ENCODE measurements at regions not wholly inside any gene's neighbourhood (a gene's known extent, or its start where the extent isn't known, plus 50 kb on each side); places are given as distances from the start of the nearest gene placed in this dataset.

DNA sequence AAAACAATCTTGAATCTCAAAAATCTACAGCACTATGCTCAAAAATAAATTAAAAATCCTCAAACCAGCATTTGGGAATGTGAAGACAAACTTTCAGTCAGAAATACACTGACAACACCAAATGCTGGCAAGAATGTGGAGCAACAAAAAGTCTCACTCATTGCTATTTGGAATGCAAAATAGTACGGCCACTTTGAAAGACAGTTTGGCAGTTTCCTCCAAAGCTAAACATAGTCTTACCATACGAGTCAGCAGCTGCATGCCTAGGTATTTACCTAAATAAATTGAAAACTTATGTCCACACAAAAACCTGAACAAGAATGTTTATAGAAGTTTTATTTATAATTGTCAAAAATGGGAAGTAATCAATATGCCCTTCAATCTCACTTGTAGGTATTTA, 904.2 kb upstream of the LRRC4C start:
- intact Hi-C loops (cut with DNase I; ENCODE audit: low total_unique reads): no loop called here
- TF ChIP-seq POLR2AphosphoS5 (IDR thresholded peaks at IDR 0.05) (no peak), EP300 (IDR thresholded peaks at IDR 0.05) (no peak), POLR2A (IDR thresholded peaks at IDR 0.05) (no peak)
- TF ChIP-seq, protein P1, sequence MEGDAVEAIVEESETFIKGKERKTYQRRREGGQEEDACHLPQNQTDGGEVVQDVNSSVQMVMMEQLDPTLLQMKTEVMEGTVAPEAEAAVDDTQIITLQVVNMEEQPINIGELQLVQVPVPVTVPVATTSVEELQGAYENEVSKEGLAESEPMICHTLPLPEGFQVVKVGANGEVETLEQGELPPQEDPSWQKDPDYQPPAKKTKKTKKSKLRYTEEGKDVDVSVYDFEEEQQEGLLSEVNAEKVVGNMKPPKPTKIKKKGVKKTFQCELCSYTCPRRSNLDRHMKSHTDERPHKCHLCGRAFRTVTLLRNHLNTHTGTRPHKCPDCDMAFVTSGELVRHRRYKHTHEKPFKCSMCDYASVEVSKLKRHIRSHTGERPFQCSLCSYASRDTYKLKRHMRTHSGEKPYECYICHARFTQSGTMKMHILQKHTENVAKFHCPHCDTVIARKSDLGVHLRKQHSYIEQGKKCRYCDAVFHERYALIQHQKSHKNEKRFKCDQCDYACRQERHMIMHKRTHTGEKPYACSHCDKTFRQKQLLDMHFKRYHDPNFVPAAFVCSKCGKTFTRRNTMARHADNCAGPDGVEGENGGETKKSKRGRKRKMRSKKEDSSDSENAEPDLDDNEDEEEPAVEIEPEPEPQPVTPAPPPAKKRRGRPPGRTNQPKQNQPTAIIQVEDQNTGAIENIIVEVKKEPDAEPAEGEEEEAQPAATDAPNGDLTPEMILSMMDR (IDR thresholded peaks at IDR 0.05): no peak
- 24 to 48% (median 35%) methylated on average over 2 of the region's 2 CpGs for WGBS, 5 donors

DNA sequence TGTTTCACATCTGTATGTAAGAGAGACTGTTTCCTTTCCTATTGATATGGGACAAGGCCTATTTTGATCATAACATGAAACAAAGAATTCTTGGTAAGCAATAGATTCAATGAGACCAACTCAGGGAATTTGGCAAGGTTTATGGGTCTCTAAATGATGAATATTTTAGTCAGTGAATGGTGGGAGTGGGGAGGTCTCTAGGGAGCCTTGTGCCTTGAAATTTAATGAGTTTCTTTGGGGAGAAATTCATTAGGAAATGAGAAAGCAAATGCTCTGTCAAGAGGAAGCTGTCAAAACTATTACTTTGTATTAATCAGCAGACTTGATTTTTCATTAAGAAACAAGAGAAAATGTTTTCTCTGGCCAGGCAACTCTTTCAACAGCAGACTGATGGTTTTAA, 921.7 kb upstream of the API5 start:
- no peaks in the 10 kb centered on the region for H3K9me3 ChIP-seq
- no peak overlapping the region for H3K4me3 ChIP-seq
- H3K27ac ChIP-seq: no peak overlapping the region
- DNase-seq: no peak
- intact Hi-C loops (cut with DNase I; ENCODE audit: low total_unique reads): no loop called here
- H3K27me3 ChIP-seq: no peaks in the 10 kb centered on the region
- TF ChIP-seq EP300 (IDR thresholded peaks at IDR 0.05) (no peak), POLR2AphosphoS5 (IDR thresholded peaks at IDR 0.05) (no peak), POLR2A (IDR thresholded peaks at IDR 0.05) (no peak)
- TF ChIP-seq, protein P1 (IDR thresholded peaks at IDR 0.05): no peak
- H3K4me1 ChIP-seq: peaks cover 0 to 10% (median 2%) of the 10 kb centered on the region in 4 donors
- no peaks in the 10 kb centered on the region for H3K36me3 ChIP-seq

More for the DNA sequence above, 904.2 kb upstream of the LRRC4C start:
- H3K9me3 ChIP-seq: no peaks in the 10 kb centered on the region
- DNase-seq: no peak
- no peaks in the 10 kb centered on the region for H3K36me3 ChIP-seq
- H3K4me3 ChIP-seq: no peak overlapping the region
- no peaks in the 10 kb centered on the region for H3K4me1 ChIP-seq
- H3K27me3 ChIP-seq: no peaks in the 10 kb centered on the region
- no peak overlapping the region for H3K27ac ChIP-seq

GRCh38 chr11:42397483-42397882, 914.3 kb upstream of the API5 start:
- intact Hi-C loops (cut with DNase I; ENCODE audit: low total_unique reads): no loop called here
- TF ChIP-seq POLR2A (IDR thresholded peaks at IDR 0.05) (no peak), EP300 (IDR thresholded peaks at IDR 0.05) (no peak), POLR2AphosphoS5 (IDR thresholded peaks at IDR 0.05) (no peak)
- TF ChIP-seq, protein P1 (IDR thresholded peaks at IDR 0.05): no peak
- H3K36me3 ChIP-seq: no peaks in the 10 kb centered on the region

GRCh38 chr11:42407341-42407740, 904.5 kb upstream of the API5 start:
- Histone ChIP-seq H3K4me1 (no peaks in the 10 kb centered on the region), H3K27ac (no peak overlapping the region), H3K27me3 (no peaks in the 10 kb centered on the region), H3K36me3 (no peaks in the 10 kb centered on the region), H3K9me3 (no peaks in the 10 kb centered on the region), H3K4me3 (no peak overlapping the region)
- DNase-seq: peak; percentile 28 to 81
- TF ChIP-seq POLR2A (IDR thresholded peaks at IDR 0.05) (no peak), EP300 (IDR thresholded peaks at IDR 0.05) (no peak), POLR2AphosphoS5 (IDR thresholded peaks at IDR 0.05) (no peak)
- TF ChIP-seq, protein P1 (IDR thresholded peaks at IDR 0.05): no peak
- intact Hi-C loops (cut with DNase I; ENCODE audit: low total_unique reads): no loop called here
- 4 to 16% (median 11%) methylated on average over 3 of the region's 3 CpGs for WGBS, 5 donors

More at GRCh38 chr11:42397483-42397882, 914.3 kb upstream of the API5 start:
- Histone ChIP-seq H3K4me1 (no peaks in the 10 kb centered on the region), H3K9me3 (peaks cover 0 to 8% (median 0%) of the 10 kb centered on the region in 4 donors), H3K27me3 (no peaks in the 10 kb centered on the region), H3K27ac (no peak overlapping the region), H3K4me3 (no peak overlapping the region)
- no peak for DNase-seq

Measured in stomach (tissue), 8 donors.